Testis (tissue), 2 donors: ENCODE measurements at regions not wholly inside any gene's neighbourhood (a gene's known extent, or its start where the extent isn't known, plus 50 kb on each side); places are given as distances from the start of the nearest gene placed in this dataset.
"Not testable (repeated sequence)": the region's sequence is repeated elsewhere in the genome, so short reads cannot be mapped to it uniquely, and the experiment has no call there.

Experiments used
- DNase-seq: peaks from one replicate; pipeline ENCODE4 v3.0.0-alpha.2; 2019
- H3K27ac ChIP-seq, 2 donors: fragments of 200-600 bp; sonication (generic); one replicate each; pipeline ENCODE4 v1.5.1; 2019
- H3K27me3 ChIP-seq: fragments of 200-600 bp; sonication (generic); one replicate; pipeline ENCODE4 v1.5.1; 2019
- H3K36me3 ChIP-seq: fragments of 200-600 bp; sonication (generic); one replicate; pipeline ENCODE4 v1.5.1; 2017; ENCODE audit warnings: low read depth; ENCODE audit errors: missing control alignments
- H3K4me1 ChIP-seq: fragments of 200-600 bp; sonication (generic); one replicate; pipeline ENCODE4 v1.5.1; 2019
- H3K4me3 ChIP-seq, 2 donors: fragments of 200-600 bp; sonication (generic); one replicate each; pipeline ENCODE4 v1.5.1; 2017 to 2019
- H3K9me3 ChIP-seq: fragments of 200-600 bp; sonication (generic); one replicate; pipeline ENCODE4 v1.5.1; 2017
- POLR2A ChIP-seq: fragments of 450-650 bp; IDR thresholded peaks from one replicate; pipeline ENCODE4 v1.6.1; 2017; ENCODE audit warnings: antibody characterized with exemption, mild to moderate bottlenecking, moderate library complexity
- WGBS, 2 donors: methylation state at CpG; one replicate each; pipeline ENCODE4 v1.1.5; 2018; 5-methylcytosine and 5-hydroxymethylcytosine counted together
- intact Hi-C: fragments of 100-400 bp; cut with DNase I; formaldehyde crosslinking; loops from one replicate; pipeline ENCODE4 v1.15.1; 2023; ENCODE audit warnings: low total_unique reads
- TF ChIP-seq, protein P1 (sequence below), 3 experiments: fragments of 450-650 bp in 2 of 3; fragments of 200-600 bp in 1 of 3; sonication (generic) in 1 of 3; IDR thresholded peaks; one replicate each; pipeline ENCODE4 v1.5.1; 2016 to 2019; ENCODE audit warnings: antibody characterized with exemption in 3 of 3, mild to moderate bottlenecking in 2 of 3, moderate library complexity in 1 of 3

- Histone ChIP-seq H3K36me3 (no peaks in the 10 kb centered on the region), H3K27me3 (no peaks in the 10 kb centered on the region), H3K9me3 (no peaks in the 10 kb centered on the region), H3K27ac (no peak overlapping the region), H3K4me3 (no peak overlapping the region), H3K4me1 (no peaks in the 10 kb centered on the region)
- intact Hi-C loops = no loop called here
- no peak for TF ChIP-seq POLR2A
- TF ChIP-seq, protein P1, sequence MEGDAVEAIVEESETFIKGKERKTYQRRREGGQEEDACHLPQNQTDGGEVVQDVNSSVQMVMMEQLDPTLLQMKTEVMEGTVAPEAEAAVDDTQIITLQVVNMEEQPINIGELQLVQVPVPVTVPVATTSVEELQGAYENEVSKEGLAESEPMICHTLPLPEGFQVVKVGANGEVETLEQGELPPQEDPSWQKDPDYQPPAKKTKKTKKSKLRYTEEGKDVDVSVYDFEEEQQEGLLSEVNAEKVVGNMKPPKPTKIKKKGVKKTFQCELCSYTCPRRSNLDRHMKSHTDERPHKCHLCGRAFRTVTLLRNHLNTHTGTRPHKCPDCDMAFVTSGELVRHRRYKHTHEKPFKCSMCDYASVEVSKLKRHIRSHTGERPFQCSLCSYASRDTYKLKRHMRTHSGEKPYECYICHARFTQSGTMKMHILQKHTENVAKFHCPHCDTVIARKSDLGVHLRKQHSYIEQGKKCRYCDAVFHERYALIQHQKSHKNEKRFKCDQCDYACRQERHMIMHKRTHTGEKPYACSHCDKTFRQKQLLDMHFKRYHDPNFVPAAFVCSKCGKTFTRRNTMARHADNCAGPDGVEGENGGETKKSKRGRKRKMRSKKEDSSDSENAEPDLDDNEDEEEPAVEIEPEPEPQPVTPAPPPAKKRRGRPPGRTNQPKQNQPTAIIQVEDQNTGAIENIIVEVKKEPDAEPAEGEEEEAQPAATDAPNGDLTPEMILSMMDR (IDR thresholded peaks at IDR 0.05) = no peak
- no peak for DNase-seq
- 84 to 88% methylated on average over 8 of the region's 8 CpGs for WGBS, 2 donors
Measured at GRCh38 chr7:69213878-69214277, 384.4 kb upstream of the AUTS2 start.

DNA sequence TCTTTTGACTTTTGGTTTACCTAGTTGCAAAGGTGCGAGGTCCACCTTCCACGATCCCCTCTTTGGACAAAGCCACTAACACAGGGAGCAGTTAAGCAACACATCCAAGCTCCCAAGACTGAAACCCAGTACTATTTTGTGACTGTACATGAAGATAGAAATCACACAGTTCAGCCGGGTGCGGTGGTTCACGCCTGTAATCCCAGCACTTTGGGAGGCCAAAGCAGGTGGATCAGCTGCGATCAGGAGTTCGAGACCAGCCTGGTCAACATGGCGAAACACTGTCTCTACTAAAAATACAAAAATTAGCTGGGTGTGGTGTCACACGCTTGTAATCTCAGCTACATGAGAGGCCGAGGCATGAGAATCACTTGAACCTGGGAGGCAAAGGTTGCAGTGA is 382.8 kb upstream of the AUTS2 start:
- 97 to 98% methylated on average over 10 of the region's 10 CpGs for WGBS, 2 donors
- H3K27me3 ChIP-seq, H3K4me3 ChIP-seq, DNase-seq, H3K9me3 ChIP-seq, H3K4me1 ChIP-seq, H3K36me3 ChIP-seq, H3K27ac ChIP-seq, intact Hi-C loops: not testable (repeated sequence)

DNA sequence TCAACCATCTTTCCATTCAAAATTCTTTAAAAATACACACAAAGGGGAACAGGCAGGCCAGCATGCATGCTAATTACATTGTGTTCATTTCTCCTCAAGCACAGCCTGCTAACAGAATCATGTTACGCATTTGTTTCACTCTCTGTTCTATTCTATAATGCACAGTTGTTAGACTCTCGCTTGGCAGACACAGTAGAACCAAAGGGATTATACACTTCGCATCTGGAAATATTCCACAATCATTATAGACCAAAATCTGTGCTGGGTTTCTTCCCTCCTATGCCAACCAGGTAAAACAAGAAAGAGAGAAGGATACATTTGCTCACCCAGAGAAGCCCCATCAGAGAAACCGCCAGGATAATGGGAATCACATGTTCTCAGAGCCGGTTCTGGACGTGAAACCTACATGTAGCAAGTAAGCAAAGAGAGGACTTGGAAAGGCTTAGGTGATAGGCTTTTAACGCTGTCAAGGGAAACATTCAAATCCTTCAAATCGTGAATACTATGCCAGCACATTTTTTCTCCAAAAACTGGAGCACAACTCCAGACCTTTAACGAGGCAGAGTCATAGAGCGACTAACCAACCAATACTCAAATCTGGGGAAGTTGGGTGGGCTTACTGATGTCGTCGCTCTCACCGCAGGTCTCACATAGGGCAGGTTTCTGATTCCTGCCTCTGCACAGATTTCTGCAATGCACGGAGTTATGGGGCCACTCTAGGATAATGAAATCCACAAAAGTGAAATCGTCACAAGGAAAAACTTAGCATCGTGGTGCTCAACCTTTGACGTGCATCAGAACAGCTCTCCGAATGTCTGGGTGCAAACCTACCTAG is 380.5 kb upstream of the AUTS2 start:
- no peak overlapping the region for H3K27ac ChIP-seq
- DNase-seq = no peak

DNA sequence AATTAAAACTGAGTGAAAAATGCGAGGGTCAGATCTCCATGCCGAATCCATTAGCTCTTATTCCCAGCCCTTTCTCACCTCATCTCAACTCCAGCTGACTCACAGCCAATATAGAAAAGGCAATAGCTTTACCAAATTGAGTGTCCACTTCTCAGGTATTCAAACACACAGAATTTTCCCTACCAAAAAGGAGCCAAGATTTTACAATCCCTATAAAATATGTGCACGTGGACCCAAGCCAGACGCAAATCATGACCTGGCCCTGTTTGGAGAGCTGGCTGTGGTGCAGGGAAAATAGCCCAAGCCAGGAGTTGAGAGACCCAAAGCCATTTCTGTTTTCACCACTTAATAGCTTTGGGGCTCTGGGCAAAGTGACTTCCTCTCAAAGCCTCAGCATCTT is 379.7 kb upstream of the AUTS2 start:
- Histone ChIP-seq H3K27ac (no peak overlapping the region), H3K9me3 (no peaks in the 10 kb centered on the region), H3K36me3 (no peaks in the 10 kb centered on the region), H3K4me1 (no peaks in the 10 kb centered on the region), H3K4me3 (no peak overlapping the region), H3K27me3 (no peaks in the 10 kb centered on the region)
- TF ChIP-seq POLR2A = no peak
- TF ChIP-seq, protein P1 (IDR thresholded peaks at IDR 0.05) = no peak
- no peak for DNase-seq
- 66% methylated on average over 4 of the region's 4 CpGs for WGBS, 2 donors
- intact Hi-C loops = no loop called here

More for the DNA sequence above, 380.5 kb upstream of the AUTS2 start:
- no peak for TF ChIP-seq POLR2A
- TF ChIP-seq, protein P1 (IDR thresholded peaks at IDR 0.05) = no peak
- Histone ChIP-seq H3K9me3 (no peaks in the 10 kb centered on the region), H3K27me3 (no peaks in the 10 kb centered on the region), H3K4me3 (no peak overlapping the region), H3K36me3 (no peaks in the 10 kb centered on the region), H3K4me1 (no peaks in the 10 kb centered on the region)
- 47 to 59% methylated on average over 18 of the region's 18 CpGs for WGBS, 2 donors
- intact Hi-C loops = no loop called here

- Histone ChIP-seq H3K4me1 (no peaks in the 10 kb centered on the region), H3K4me3 (no peak overlapping the region), H3K9me3 (no peaks in the 10 kb centered on the region), H3K27ac (no peak overlapping the region), H3K27me3 (no peaks in the 10 kb centered on the region), H3K36me3 (no peaks in the 10 kb centered on the region)
- 85 to 86% methylated on average over 2 of the region's 2 CpGs for WGBS, 2 donors
- intact Hi-C loops = no loop called here
- no peak for DNase-seq
- TF ChIP-seq POLR2A = no peak
- TF ChIP-seq, protein P1 (IDR thresholded peaks at IDR 0.05) = no peak
Measured at GRCh38 chr7:69219381-69219780, 378.9 kb upstream of the AUTS2 start.
